HEK293 (cell line): ENCODE measurements at regions not wholly inside any gene's neighbourhood (a gene's known extent, or its start where the extent isn't known, plus 50 kb on each side); places are given as distances from the start of the nearest gene placed in this dataset.
A peak's percentile ranks its signal among the peaks of the same experiment; 100 is the strongest.

Experiments
- CTCF ChIA-PET: fragments of 350-600 bp; formaldehyde crosslinking; extraction: SDS; loops from one replicate; lab custom pipeline; 2021; ENCODE audit warnings: antibody characterized with exemption; lab: Yijun Ruan, JAX
- POLR2A ChIA-PET: fragments of 300-600 bp; formaldehyde crosslinking; extraction: SDS; loops from one replicate; lab custom pipeline; 2020; ENCODE audit warnings: antibody characterized with exemption, inconsistent platforms; lab: Yijun Ruan, JAX
- H3K27ac ChIP-seq: fragments of 200-500 bp; sonication (Bioruptor generic); 2 replicates; pipeline ENCODE4 v1.5.1; 2014; ENCODE audit warnings: low read depth, low read length, control low read depth, inconsistent platforms; ENCODE audit errors: extremely low read depth
- H3K36me3 ChIP-seq, 2 experiments: fragments of 200-500 bp in 1 of 2; sonication (Bioruptor generic) in 1 of 2; 1 replicate in 1 of 2; 2 replicates in 1 of 2; pipeline ENCODE4 v1.5.1; 2014 to 2017; ENCODE audit warnings: inconsistent platforms in 2 of 2, low read length in 2 of 2; ENCODE audit not compliant: control insufficient read depth in 2 of 2, insufficient read depth in 1 of 2
- H3K4me1 ChIP-seq: fragments of 200-500 bp; sonication (Bioruptor generic); 2 replicates; pipeline ENCODE4 v1.5.1; 2014; ENCODE audit warnings: mild to moderate bottlenecking, low read length, inconsistent platforms; ENCODE audit not compliant: control insufficient read depth, insufficient read depth
- H3K4me3 ChIP-seq: 2 replicates; pipeline ENCODE4 v1.5.1; 2011; ENCODE audit warnings: low read depth, mild to moderate bottlenecking, control low read depth, low read length, moderate library complexity
- H3K9me3 ChIP-seq: fragments of 200-500 bp; sonication (Bioruptor generic); 2 replicates; pipeline ENCODE4 v1.5.1; 2014; ENCODE audit warnings: low read depth, low read length, inconsistent platforms; ENCODE audit not compliant: control insufficient read depth, insufficient read depth
- ATF2 ChIP-seq: fragments of 450-650 bp; formaldehyde crosslinking; IDR thresholded peaks from 2 replicates; pipeline ENCODE4 v1.5.1; 2016; ENCODE audit warnings: missing biosample characterization, missing genetic modification characterization, low read depth
- GFI1B ChIP-seq: fragments of 450-650 bp; formaldehyde crosslinking; IDR thresholded peaks from 2 replicates; pipeline ENCODE4 v1.5.1; 2016; ENCODE audit warnings: missing biosample characterization, missing genetic modification characterization
- HOXD13 ChIP-seq: sonication (generic); formaldehyde crosslinking; IDR thresholded peaks from 2 replicates; pipeline ENCODE4 v1.8.0; 2022; ENCODE audit warnings: missing genetic modification reagents, borderline replicate concordance
- MEIS1 ChIP-seq: sonication (generic); formaldehyde crosslinking; IDR thresholded peaks from 2 replicates; pipeline ENCODE4 v1.8.1; 2022; ENCODE audit warnings: missing genetic modification reagents, mild to moderate bottlenecking, borderline replicate concordance
- SCRT1 ChIP-seq: fragments of 450-650 bp; formaldehyde crosslinking; IDR thresholded peaks from 2 replicates; pipeline ENCODE4 v1.5.1; 2016; ENCODE audit warnings: missing biosample characterization, missing genetic modification characterization, borderline replicate concordance
- SETDB1 ChIP-seq: IDR thresholded peaks from one replicate; pipeline ENCODE4 v1.6.1; 2017; ENCODE audit warnings: mild to moderate bottlenecking, low read length, moderate library complexity, mixed read lengths; ENCODE audit not compliant: insufficient read length
- TRIM28 ChIP-seq: IDR thresholded peaks from 2 replicates; pipeline ENCODE4 v1.6.1; 2011; ENCODE audit warnings: low read length, control low read depth, borderline replicate concordance
- ZBTB49 ChIP-seq: fragments of 450-650 bp; formaldehyde crosslinking; IDR thresholded peaks from 2 replicates; pipeline ENCODE4 v1.5.1; 2016; ENCODE audit warnings: missing biosample characterization, missing genetic modification characterization, low read depth
- ZNF138 ChIP-seq: fragments of 450-650 bp; formaldehyde crosslinking; IDR thresholded peaks from 2 replicates; pipeline ENCODE4 v1.5.1; 2016; ENCODE audit warnings: missing biosample characterization, missing genetic modification characterization, borderline replicate concordance
- ZNF146 ChIP-seq: fragments of 450-650 bp; formaldehyde crosslinking; IDR thresholded peaks from 2 replicates; pipeline ENCODE4 v1.5.1; 2016; ENCODE audit warnings: missing biosample characterization, missing genetic modification characterization
- ZNF239 ChIP-seq: fragments of 450-650 bp; formaldehyde crosslinking; IDR thresholded peaks from 2 replicates; pipeline ENCODE4 v1.5.1; 2016; ENCODE audit warnings: missing biosample characterization, missing genetic modification characterization
- ZNF26 ChIP-seq: fragments of 450-650 bp; formaldehyde crosslinking; IDR thresholded peaks from 2 replicates; pipeline ENCODE4 v1.5.1; 2016; ENCODE audit warnings: missing biosample characterization, missing genetic modification characterization
- ZNF354C ChIP-seq: fragments of 450-650 bp; formaldehyde crosslinking; IDR thresholded peaks from 2 replicates; pipeline ENCODE4 v1.5.1; 2016; ENCODE audit warnings: missing biosample characterization, missing genetic modification characterization, low read depth, borderline replicate concordance
- ZNF37A ChIP-seq: fragments of 450-650 bp; IDR thresholded peaks from 2 replicates; pipeline ENCODE4 v1.5.1; 2018; ENCODE audit warnings: missing biosample characterization, missing genetic modification characterization
- ZNF510 ChIP-seq: fragments of 450-650 bp; formaldehyde crosslinking; IDR thresholded peaks from 2 replicates; pipeline ENCODE4 v1.5.1; 2018; ENCODE audit warnings: mild to moderate bottlenecking, missing genetic modification characterization, missing biosample characterization; ENCODE audit not compliant: insufficient replicate concordance
- ZNF518A ChIP-seq: fragments of 450-650 bp; formaldehyde crosslinking; conservative IDR thresholded peaks from 2 replicates; pipeline ENCODE4 v1.5.1; 2016; ENCODE audit warnings: low read depth, missing biosample characterization, missing genetic modification characterization
- ZNF549 ChIP-seq: fragments of 450-650 bp; IDR thresholded peaks from 2 replicates; pipeline ENCODE4 v1.5.1; 2018; ENCODE audit warnings: missing biosample characterization, missing genetic modification characterization, mild to moderate bottlenecking, inconsistent platforms, moderate library complexity
- ZNF558 ChIP-seq: fragments of 450-650 bp; formaldehyde crosslinking; IDR thresholded peaks from 2 replicates; pipeline ENCODE4 v1.5.1; 2016; ENCODE audit warnings: missing biosample characterization, missing genetic modification characterization
- ZNF626 ChIP-seq: fragments of 450-650 bp; sonication (Bioruptor Pico); formaldehyde crosslinking; IDR thresholded peaks from 2 replicates; pipeline ENCODE4 v1.5.1; 2018; ENCODE audit warnings: missing biosample characterization, missing genetic modification characterization, inconsistent platforms
- TF ChIP-seq, protein P1 (sequence below): fragments of 450-650 bp; formaldehyde crosslinking; IDR thresholded peaks from 2 replicates; pipeline ENCODE4 v1.5.1; 2016; ENCODE audit warnings: missing biosample characterization, missing genetic modification characterization

- H3K27ac ChIP-seq, result no peak overlapping the region
- CTCF ChIA-PET, result interaction anchor here (0.6 to 1.5 kb wide), 2 partner anchors 10 to 13 kb away, joined by 3 to 5 read pairs; no protein-coding TSS in a partner anchor
- TF ChIP-seq ZNF37A (tag by site-specific recombination), result no peak
- no peak for TF ChIP-seq ZNF239 (tag by site-specific recombination)
- TF ChIP-seq ZBTB49 (tag by site-specific recombination), result no peak
- TF ChIP-seq ZNF138, result no peak
- no peak for TF ChIP-seq ZNF146
- TF ChIP-seq SCRT1 (tag by site-specific recombination), result no peak
- TF ChIP-seq ATF2 (tag by site-specific recombination), result no peak
- no peak for TF ChIP-seq GFI1B (tag by site-specific recombination)
- TF ChIP-seq MEIS1 (CRISPR knock-in tag), result no peak
Observed at GRCh38 chr12:70154087-70154638, 89.1 kb upstream of the CNOT2 start.

GRCh38 chr12:70154960-70155589 lies 88.2 kb upstream of the CNOT2 start:
- ChIA-PET POLR2A (no interaction called here), CTCF (interaction anchor here (0.6 to 1.5 kb wide), 2 partner anchors 11 to 14 kb away, joined by 3 to 5 read pairs; no protein-coding TSS in a partner anchor)
- TF ChIP-seq ZNF354C (tag by site-specific recombination), result no peak
- 0 out of 2 replicates have a peak, but pooled peaks have one; percentile 23 for TF ChIP-seq ZNF626 (tag by site-specific recombination)
- TF ChIP-seq ZNF518A (tag by site-specific recombination), result 0 out of 2 replicates have a peak, but pooled peaks have one; percentile 18
- TF ChIP-seq, protein P1, sequence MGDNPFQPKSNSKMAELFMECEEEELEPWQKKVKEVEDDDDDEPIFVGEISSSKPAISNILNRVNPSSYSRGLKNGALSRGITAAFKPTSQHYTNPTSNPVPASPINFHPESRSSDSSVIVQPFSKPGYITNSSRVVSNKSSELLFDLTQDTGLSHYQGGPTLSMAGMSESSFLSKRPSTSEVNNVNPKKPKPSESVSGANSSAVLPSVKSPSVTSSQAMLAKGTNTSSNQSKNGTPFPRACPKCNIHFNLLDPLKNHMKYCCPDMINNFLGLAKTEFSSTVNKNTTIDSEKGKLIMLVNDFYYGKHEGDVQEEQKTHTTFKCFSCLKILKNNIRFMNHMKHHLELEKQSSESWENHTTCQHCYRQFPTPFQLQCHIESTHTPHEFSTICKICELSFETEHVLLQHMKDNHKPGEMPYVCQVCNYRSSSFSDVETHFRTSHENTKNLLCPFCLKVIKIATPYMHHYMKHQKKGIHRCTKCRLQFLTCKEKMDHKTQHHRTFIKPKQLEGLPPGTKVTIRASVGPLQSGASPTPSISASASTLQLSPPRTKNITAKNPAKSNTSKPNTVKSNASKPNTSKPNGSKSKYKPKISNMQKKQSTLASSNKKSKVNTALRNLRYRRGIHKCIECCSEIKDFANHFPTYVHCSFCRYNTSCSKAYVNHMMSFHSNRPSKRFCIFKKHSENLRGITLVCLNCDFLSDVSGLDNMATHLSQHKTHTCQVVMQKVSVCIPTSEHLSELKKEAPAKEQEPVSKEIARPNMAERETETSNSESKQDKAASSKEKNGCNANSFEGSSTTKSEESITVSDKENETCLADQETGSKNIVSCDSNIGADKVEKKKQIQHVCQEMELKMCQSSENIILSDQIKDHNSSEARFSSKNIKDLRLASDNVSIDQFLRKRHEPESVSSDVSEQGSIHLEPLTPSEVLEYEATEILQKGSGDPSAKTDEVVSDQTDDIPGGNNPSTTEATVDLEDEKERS (tag by site-specific recombination), result peak; percentile 65; the same call in 1 of the 2 replicates
- TF ChIP-seq TRIM28, result peak; percentile 92
- peak; percentile 66; the same call in 1 of the 2 replicates for TF ChIP-seq ZNF549 (tag by site-specific recombination)
- TF ChIP-seq SETDB1, result peak; percentile 99
- 0 out of 2 replicates have a peak, but pooled peaks have one; percentile 43 for TF ChIP-seq ZNF558 (tag by site-specific recombination)
- peak; percentile 50; the same call in 1 of the 2 replicates for TF ChIP-seq ZNF26 (tag by site-specific recombination)
- TF ChIP-seq HOXD13 (CRISPR knock-in tag), result no peak
- TF ChIP-seq ZNF510 (tag by site-specific recombination), result peak; percentile 66
- Histone ChIP-seq H3K27ac (no peak overlapping the region), H3K9me3 (no peaks in the 10 kb centered on the region), H3K36me3 (no peaks in the 10 kb centered on the region), H3K4me3 (no peak overlapping the region), H3K4me1 (no peaks in the 10 kb centered on the region)

More at GRCh38 chr12:70154087-70154638, 89.1 kb upstream of the CNOT2 start:
- Histone ChIP-seq H3K4me3 (no peak overlapping the region), H3K4me1 (no peaks in the 10 kb centered on the region), H3K36me3 (no peaks in the 10 kb centered on the region), H3K9me3 (no peaks in the 10 kb centered on the region)
- POLR2A ChIA-PET, result no interaction called here
